Keratinocyte (primary cell): ENCODE measurements at regions not wholly inside any gene's neighbourhood (a gene's known extent, or its start where the extent isn't known, plus 50 kb on each side); places are given as distances from the start of the nearest gene placed in this dataset.

Experiments used
- DNase-seq: peaks from one replicate; pipeline ENCODE4 v3.0.0-alpha.2; 2011; ENCODE audit warnings: low read depth, missing footprints, low spot score
- FAIRE-seq: peaks from 2 replicates; lab custom pipeline; 2011; peaks lifted over from hg19 to GRCh38; lab: Jason Lieb, UNC
- H2AFZ ChIP-seq: 2 replicates; pipeline ENCODE4 v1.6.0; 2012; ENCODE audit warnings: low read length, control low read depth, inconsistent platforms; ENCODE audit not compliant: control insufficient read depth
- H3K27ac ChIP-seq: 2 replicates; pipeline ENCODE4 v1.5.1; 2011; ENCODE audit warnings: low read length; ENCODE audit not compliant: control insufficient read depth, insufficient read depth
- H3K27me3 ChIP-seq: 3 replicates; pipeline ENCODE4 v1.6.0; 2011; ENCODE audit warnings: low read length; ENCODE audit not compliant: control insufficient read depth, insufficient read depth; ENCODE audit errors: extremely low read depth
- H3K36me3 ChIP-seq, 2 experiments: 2 replicates in 1 of 2; 3 replicates in 1 of 2; pipeline ENCODE4 v1.5.1; 2011; ENCODE audit warnings: low read length in 2 of 2, mild to moderate bottlenecking in 1 of 2; ENCODE audit not compliant: control insufficient read depth in 2 of 2, insufficient read depth in 2 of 2; ENCODE audit errors: extremely low read depth in 1 of 2
- H3K4me1 ChIP-seq: 3 replicates; pipeline ENCODE4 v1.5.1; 2011; ENCODE audit warnings: low read length; ENCODE audit not compliant: control insufficient read depth, insufficient read depth; ENCODE audit errors: extremely low read depth
- H3K4me2 ChIP-seq: 3 replicates; pipeline ENCODE4 v1.6.0; 2011; ENCODE audit warnings: low read depth, low read length; ENCODE audit not compliant: control insufficient read depth, insufficient read depth; ENCODE audit errors: extremely low read depth
- H3K4me3 ChIP-seq, 3 experiments: fragments of 200-600 bp in 1 of 3; sonication (generic) in 1 of 3; 2 replicates in 2 of 3; 3 replicates in 1 of 3; pipeline ENCODE4 v1.5.1; 2011 to 2016; ENCODE audit warnings: low read length in 3 of 3, mild to moderate bottlenecking in 3 of 3, control low read depth in 2 of 3, inconsistent platforms in 1 of 3, low read depth in 1 of 3, mixed read lengths in 1 of 3, mixed run types in 1 of 3, moderate library complexity in 1 of 3; ENCODE audit not compliant: control insufficient read depth in 2 of 3, insufficient read depth in 2 of 3; ENCODE audit errors: extremely low read depth in 1 of 3
- H3K79me2 ChIP-seq: 2 replicates; pipeline ENCODE4 v1.6.0; 2012; ENCODE audit warnings: low read length; ENCODE audit not compliant: control insufficient read depth, insufficient read depth
- H3K9ac ChIP-seq: 3 replicates; pipeline ENCODE4 v1.6.0; 2011; ENCODE audit warnings: low read length; ENCODE audit not compliant: control insufficient read depth, insufficient read depth; ENCODE audit errors: extremely low read depth
- H3K9me1 ChIP-seq: 3 replicates; pipeline ENCODE4 v1.6.0; 2011; ENCODE audit warnings: low read length; ENCODE audit not compliant: control insufficient read depth, insufficient read depth; ENCODE audit errors: extremely low read depth
- H3K9me3 ChIP-seq: 2 replicates; pipeline ENCODE4 v1.5.1; 2012; ENCODE audit warnings: low read depth, low read length; ENCODE audit not compliant: control insufficient read depth
- H4K20me1 ChIP-seq: 3 replicates; pipeline ENCODE4 v1.6.0; 2011; ENCODE audit warnings: low read length; ENCODE audit not compliant: control insufficient read depth, insufficient read depth; ENCODE audit errors: extremely low read depth
- EZH2 ChIP-seq: IDR thresholded peaks from one replicate; pipeline ENCODE4 v1.6.1; 2012; ENCODE audit warnings: inconsistent platforms, mild to moderate bottlenecking, low read length, moderate library complexity
- dilution Hi-C: fragments of 300-500 bp; cut with MboI; formaldehyde crosslinking; loops from one replicate; pipeline ENCODE4 v1.7.0; 2020; ENCODE audit warnings: low sequenced_read_pairs; ENCODE audit not compliant: extremely low pct_ligation_motif_present
- TF ChIP-seq, protein P1 (sequence below), 3 experiments: IDR thresholded peaks in 1 of 3; conservative IDR thresholded peaks in 1 of 3; optimal IDR thresholded peaks in 1 of 3; 2 replicates in 2 of 3; 3 replicates in 1 of 3; pipeline versions ENCODE3 to v1.5.1; 2011; ENCODE audit warnings: low read length in 3 of 3, mild to moderate bottlenecking in 3 of 3, moderate library complexity in 2 of 3, control low read depth in 1 of 3, inconsistent platforms in 1 of 3; ENCODE audit not compliant: insufficient read depth in 2 of 3; ENCODE audit errors: extremely low read depth in 1 of 3

- Histone ChIP-seq H4K20me1 (no peaks in the 10 kb centered on the region), H3K9me3 (no peaks in the 10 kb centered on the region), H3K4me2 (no peak overlapping the region), H3K79me2 (no peaks in the 10 kb centered on the region), H3K4me1 (no peaks in the 10 kb centered on the region), H2AFZ (no peak overlapping the region), H3K9ac (no peak overlapping the region), H3K27me3 (no peaks in the 10 kb centered on the region), H3K9me1 (no peaks in the 10 kb centered on the region), H3K4me3 (no peak overlapping the region), H3K27ac (no peak overlapping the region), H3K36me3 (no peaks in the 10 kb centered on the region)
- dilution Hi-C loops: no loop called here
- DNase-seq (no peak), FAIRE-seq (no peak)
- no peak for TF ChIP-seq EZH2
- TF ChIP-seq, protein P1, sequence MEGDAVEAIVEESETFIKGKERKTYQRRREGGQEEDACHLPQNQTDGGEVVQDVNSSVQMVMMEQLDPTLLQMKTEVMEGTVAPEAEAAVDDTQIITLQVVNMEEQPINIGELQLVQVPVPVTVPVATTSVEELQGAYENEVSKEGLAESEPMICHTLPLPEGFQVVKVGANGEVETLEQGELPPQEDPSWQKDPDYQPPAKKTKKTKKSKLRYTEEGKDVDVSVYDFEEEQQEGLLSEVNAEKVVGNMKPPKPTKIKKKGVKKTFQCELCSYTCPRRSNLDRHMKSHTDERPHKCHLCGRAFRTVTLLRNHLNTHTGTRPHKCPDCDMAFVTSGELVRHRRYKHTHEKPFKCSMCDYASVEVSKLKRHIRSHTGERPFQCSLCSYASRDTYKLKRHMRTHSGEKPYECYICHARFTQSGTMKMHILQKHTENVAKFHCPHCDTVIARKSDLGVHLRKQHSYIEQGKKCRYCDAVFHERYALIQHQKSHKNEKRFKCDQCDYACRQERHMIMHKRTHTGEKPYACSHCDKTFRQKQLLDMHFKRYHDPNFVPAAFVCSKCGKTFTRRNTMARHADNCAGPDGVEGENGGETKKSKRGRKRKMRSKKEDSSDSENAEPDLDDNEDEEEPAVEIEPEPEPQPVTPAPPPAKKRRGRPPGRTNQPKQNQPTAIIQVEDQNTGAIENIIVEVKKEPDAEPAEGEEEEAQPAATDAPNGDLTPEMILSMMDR (optimal IDR thresholded peaks at IDR 0.05 in 1 of 3, IDR thresholded peaks at IDR 0.05 in 1 of 3, conservative IDR thresholded peaks at IDR 0.05 in 1 of 3; ENCODE audit: extremely low read depth in 1 of 3, insufficient read depth in 2 of 3, low read length in 3 of 3): no peak
These were observed 1716.1 kb downstream of the OLFM4 start for GRCh38 chr13:54744747-54745146.

- DNase-seq (no peak), FAIRE-seq (no peak)
- no peaks in the 10 kb centered on the region for H3K4me1 ChIP-seq
- H3K4me3 ChIP-seq: no peak overlapping the region
- no peaks in the 10 kb centered on the region for H4K20me1 ChIP-seq
- no peak overlapping the region for H3K27ac ChIP-seq
- dilution Hi-C loops: no loop called here
- H3K9ac ChIP-seq: no peak overlapping the region
- H3K9me1 ChIP-seq: no peaks in the 10 kb centered on the region
- TF ChIP-seq EZH2: no peak
- TF ChIP-seq, protein P1 (optimal IDR thresholded peaks at IDR 0.05 in 1 of 3, IDR thresholded peaks at IDR 0.05 in 1 of 3, conservative IDR thresholded peaks at IDR 0.05 in 1 of 3; ENCODE audit: extremely low read depth in 1 of 3, insufficient read depth in 2 of 3, low read length in 3 of 3): no peak
- H3K9me3 ChIP-seq: no peaks in the 10 kb centered on the region
- H3K27me3 ChIP-seq: no peaks in the 10 kb centered on the region
- H3K79me2 ChIP-seq: no peaks in the 10 kb centered on the region
- H3K36me3 ChIP-seq: no peaks in the 10 kb centered on the region
- no peak overlapping the region for H3K4me2 ChIP-seq
- no peak overlapping the region for H2AFZ ChIP-seq
These were observed 1721.9 kb downstream of the OLFM4 start for GRCh38 chr13:54750521-54750920.
